SK-N-SH treated with all-trans-retinoic acid at 6 μM for 48 hours (cell line): ENCODE measurements at regions not wholly inside any gene's neighbourhood (a gene's known extent, or its start where the extent isn't known, plus 50 kb on each side); places are given as distances from the start of the nearest gene placed in this dataset.
"Not testable (repeated sequence)": the region's sequence is repeated elsewhere in the genome, so short reads cannot be mapped to it uniquely, and the experiment has no call there.

Source experiments
- ATAC-seq: fragments of 200-7000 bp; cut with Tn5 transposase; 3 replicates; pipeline ENCODE4 v1.9.1; 2020; ENCODE audit warnings: mild to moderate bottlenecking, moderate library complexity
- BACH2 ChIP-seq: fragments of 250-450 bp; sonication (Bioruptor Pico); IDR thresholded peaks from 2 replicates; pipeline ENCODE4 v1.9.0; 2021; ENCODE audit warnings: mild to moderate bottlenecking, borderline replicate concordance
- ESRRG ChIP-seq: fragments of 250-450 bp; sonication (Bioruptor Pico); IDR thresholded peaks from 2 replicates; pipeline ENCODE4 v1.6.1; 2021; ENCODE audit warnings: mild to moderate bottlenecking
- GLIS3 ChIP-seq: fragments of 250-450 bp; sonication (Bioruptor Pico); IDR thresholded peaks from 2 replicates; pipeline ENCODE4 v1.5.0; 2020; ENCODE audit warnings: mild to moderate bottlenecking, moderate library complexity
- OSR1 ChIP-seq: fragments of 250-450 bp; sonication (Bioruptor Pico); IDR thresholded peaks from 2 replicates; pipeline ENCODE4 v1.8.0; 2022; ENCODE audit warnings: moderate library complexity, mild to moderate bottlenecking, inconsistent platforms
- PPARA ChIP-seq: fragments of 250-450 bp; sonication (Bioruptor Pico); IDR thresholded peaks from 2 replicates; pipeline ENCODE4 v1.5.0; 2020; ENCODE audit warnings: mild to moderate bottlenecking, borderline replicate concordance
- SNAI2 ChIP-seq: fragments of 250-450 bp; sonication (Bioruptor Pico); IDR thresholded peaks from 2 replicates; pipeline ENCODE4 v1.5.0; 2020; ENCODE audit warnings: mild to moderate bottlenecking, moderate library complexity
- ZNF8 ChIP-seq: fragments of 450-650 bp; formaldehyde crosslinking; IDR thresholded peaks from 2 replicates; pipeline ENCODE4 v1.5.0; 2020; ENCODE audit warnings: mild to moderate bottlenecking, moderate library complexity
- TF ChIP-seq, protein P1 (sequence below): fragments of 250-450 bp; sonication (Bioruptor Pico); IDR thresholded peaks from 2 replicates; pipeline ENCODE4 v1.5.0; 2020; ENCODE audit warnings: mild to moderate bottlenecking, moderate library complexity
- TF ChIP-seq, protein P2 (sequence below): fragments of 250-450 bp; sonication (Bioruptor Pico); IDR thresholded peaks from 2 replicates; pipeline ENCODE4 v1.5.1; 2021; ENCODE audit warnings: mild to moderate bottlenecking, moderate library complexity
- TF ChIP-seq, protein P3 (sequence below): fragments of 250-450 bp; sonication (Bioruptor Pico); IDR thresholded peaks from 2 replicates; pipeline ENCODE4 v1.5.1; 2020; ENCODE audit warnings: low read depth, mild to moderate bottlenecking, moderate library complexity

DNA sequence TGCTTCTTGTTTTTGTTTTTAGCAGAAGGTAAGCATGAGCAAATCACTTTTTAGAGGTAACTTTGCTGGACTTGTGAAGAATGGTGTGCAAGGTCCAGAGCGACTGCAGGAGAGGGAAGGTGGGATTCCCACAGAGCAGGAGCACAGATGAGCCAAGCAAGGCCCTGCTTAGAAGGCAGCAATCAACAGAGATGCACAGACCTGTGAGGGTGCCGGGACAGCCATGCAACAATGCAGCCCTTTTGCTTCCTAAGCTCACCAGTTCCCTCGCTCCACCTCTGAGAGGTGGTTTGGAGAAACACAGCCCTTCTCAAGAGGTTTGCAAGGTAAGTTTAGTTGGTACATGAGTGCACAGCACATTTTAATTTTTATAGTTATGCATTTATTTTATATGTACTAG, 85.1 kb upstream of the FBXO28 start:
- not testable (repeated sequence) for ATAC-seq

DNA sequence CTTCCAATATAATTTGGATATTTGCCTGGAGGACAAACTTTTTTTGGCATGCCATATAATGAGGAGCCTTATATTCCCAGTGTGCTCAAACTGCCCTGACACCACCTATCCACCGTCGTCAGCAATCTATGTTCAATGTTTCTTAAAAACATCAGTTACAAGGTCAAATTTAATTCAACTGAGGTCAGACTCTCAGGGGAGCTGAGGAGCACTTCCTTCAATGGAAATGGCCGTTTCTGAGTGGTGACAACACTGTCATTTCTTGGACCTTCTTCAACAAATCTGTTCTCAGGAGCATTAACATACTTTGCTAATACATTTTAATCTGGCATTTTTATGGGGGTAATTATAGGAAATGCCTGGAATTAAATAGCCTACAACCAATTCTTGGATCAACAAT, 90.8 kb upstream of the FBXO28 start:
- ATAC-seq: not testable (repeated sequence)

DNA sequence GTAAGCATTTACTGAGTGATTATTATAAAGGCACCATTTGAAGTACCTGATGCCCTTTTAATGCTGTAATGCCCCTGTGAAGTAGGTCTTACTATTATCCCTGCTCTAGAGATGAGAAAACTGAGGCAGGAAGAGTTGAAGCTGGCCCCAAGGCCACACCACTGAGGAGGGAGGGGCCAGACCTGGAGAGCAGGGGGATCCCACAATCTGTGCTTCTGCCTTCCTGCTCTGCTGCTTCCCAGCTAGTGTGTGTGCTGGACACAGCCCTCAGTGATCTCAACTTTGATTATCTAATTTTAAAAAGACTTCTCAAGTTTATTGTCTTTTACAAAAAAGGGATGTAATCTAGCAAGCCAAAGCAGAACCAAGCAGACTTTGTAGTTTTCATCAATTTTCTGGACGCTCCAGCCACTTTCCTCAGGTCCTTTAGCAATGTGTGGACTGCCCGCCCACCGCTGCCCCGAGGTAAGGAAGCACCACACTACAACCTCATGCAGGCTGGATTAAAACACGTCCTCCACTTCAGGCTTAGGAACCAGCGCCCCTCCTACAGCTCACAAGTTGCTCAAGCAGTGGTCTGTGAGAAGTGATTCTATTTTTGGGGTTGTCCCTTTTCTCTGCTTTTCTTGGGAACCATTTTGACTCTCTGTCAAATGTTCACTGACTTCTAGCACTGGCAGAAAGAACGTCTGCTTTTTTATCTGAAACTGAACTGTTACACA, 91.5 kb upstream of the FBXO28 start:
- ATAC-seq: not testable (repeated sequence)

DNA sequence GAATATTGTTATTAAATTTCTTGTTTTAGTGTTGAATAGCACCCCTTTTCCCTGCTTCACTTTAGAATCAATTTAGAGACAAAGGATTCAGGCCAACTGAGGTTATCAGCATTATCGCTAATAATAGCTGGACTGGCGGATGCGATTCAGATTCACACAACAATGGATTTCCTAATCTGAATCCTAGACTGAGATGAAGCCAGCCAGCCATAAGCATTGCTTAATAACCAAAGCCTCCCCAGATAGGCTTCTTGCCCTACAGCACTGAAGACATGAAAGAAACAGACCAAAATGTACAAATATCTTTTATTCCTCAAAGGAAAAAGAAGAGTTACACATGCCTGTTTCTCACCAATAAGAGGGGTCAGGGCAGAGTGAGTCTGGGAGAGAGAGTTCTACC, 94.0 kb upstream of the FBXO28 start:
- not testable (repeated sequence) for ATAC-seq

DNA sequence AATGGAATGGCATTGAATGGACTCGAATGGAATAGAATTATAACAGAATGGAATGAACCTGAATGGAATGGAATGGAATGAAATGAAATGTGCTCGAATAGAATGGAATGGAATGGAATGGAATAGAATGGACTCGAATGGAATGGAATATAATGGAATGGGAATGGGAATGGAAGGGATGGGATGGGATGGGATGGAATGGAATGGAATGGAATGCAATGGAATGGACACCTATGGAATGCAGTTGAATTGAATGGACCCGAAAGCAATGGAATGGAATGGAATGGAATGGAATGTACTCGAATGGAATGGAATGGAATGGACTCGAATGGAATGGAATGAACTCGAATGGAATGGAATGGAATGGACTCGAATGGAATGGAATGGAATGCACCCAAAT, 98.1 kb upstream of the FBXO28 start:
- not testable (repeated sequence) for ATAC-seq

DNA sequence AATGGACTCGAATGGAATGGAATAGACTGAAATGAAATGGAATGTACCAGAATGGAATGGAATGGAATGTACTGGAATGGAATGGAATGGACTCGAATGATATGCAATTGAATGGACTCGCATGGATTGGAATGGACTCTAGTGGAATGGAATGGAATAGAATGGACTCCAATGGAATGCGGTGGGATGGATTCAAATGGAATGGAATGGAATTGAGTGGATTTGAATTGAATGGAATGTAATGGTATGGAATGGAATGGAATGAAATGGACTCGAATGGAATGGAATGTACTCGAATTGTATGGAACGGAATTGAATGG, 99.6 kb upstream of the FBXO28 start:
- TF ChIP-seq, protein P1, sequence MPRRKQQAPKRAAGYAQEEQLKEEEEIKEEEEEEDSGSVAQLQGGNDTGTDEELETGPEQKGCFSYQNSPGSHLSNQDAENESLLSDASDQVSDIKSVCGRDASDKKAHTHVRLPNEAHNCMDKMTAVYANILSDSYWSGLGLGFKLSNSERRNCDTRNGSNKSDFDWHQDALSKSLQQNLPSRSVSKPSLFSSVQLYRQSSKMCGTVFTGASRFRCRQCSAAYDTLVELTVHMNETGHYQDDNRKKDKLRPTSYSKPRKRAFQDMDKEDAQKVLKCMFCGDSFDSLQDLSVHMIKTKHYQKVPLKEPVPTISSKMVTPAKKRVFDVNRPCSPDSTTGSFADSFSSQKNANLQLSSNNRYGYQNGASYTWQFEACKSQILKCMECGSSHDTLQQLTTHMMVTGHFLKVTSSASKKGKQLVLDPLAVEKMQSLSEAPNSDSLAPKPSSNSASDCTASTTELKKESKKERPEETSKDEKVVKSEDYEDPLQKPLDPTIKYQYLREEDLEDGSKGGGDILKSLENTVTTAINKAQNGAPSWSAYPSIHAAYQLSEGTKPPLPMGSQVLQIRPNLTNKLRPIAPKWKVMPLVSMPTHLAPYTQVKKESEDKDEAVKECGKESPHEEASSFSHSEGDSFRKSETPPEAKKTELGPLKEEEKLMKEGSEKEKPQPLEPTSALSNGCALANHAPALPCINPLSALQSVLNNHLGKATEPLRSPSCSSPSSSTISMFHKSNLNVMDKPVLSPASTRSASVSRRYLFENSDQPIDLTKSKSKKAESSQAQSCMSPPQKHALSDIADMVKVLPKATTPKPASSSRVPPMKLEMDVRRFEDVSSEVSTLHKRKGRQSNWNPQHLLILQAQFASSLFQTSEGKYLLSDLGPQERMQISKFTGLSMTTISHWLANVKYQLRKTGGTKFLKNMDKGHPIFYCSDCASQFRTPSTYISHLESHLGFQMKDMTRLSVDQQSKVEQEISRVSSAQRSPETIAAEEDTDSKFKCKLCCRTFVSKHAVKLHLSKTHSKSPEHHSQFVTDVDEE (CRISPR knock-in tag): no peak
- TF ChIP-seq, protein P2, sequence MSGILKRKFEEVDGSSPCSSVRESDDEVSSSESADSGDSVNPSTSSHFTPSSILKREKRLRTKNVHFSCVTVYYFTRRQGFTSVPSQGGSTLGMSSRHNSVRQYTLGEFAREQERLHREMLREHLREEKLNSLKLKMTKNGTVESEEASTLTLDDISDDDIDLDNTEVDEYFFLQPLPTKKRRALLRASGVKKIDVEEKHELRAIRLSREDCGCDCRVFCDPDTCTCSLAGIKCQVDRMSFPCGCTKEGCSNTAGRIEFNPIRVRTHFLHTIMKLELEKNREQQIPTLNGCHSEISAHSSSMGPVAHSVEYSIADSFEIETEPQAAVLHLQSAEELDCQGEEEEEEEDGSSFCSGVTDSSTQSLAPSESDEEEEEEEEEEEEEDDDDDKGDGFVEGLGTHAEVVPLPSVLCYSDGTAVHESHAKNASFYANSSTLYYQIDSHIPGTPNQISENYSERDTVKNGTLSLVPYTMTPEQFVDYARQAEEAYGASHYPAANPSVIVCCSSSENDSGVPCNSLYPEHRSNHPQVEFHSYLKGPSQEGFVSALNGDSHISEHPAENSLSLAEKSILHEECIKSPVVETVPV (CRISPR knock-in tag): no peak
- TF ChIP-seq PPARA (CRISPR knock-in tag) (no peak), ZNF8 (CRISPR knock-in tag) (no peak), SNAI2 (CRISPR knock-in tag) (no peak), BACH2 (no peak), ESRRG (CRISPR knock-in tag) (no peak), GLIS3 (CRISPR knock-in tag) (no peak), OSR1 (no peak)
- TF ChIP-seq, protein P3, sequence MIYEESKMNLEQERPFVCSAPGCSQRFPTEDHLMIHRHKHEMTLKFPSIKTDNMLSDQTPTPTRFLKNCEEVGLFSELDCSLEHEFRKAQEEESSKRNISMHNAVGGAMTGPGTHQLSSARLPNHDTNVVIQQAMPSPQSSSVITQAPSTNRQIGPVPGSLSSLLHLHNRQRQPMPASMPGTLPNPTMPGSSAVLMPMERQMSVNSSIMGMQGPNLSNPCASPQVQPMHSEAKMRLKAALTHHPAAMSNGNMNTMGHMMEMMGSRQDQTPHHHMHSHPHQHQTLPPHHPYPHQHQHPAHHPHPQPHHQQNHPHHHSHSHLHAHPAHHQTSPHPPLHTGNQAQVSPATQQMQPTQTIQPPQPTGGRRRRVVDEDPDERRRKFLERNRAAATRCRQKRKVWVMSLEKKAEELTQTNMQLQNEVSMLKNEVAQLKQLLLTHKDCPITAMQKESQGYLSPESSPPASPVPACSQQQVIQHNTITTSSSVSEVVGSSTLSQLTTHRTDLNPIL: no peak
- ATAC-seq: no peak; the same call in 2 of the 3 replicates

DNA sequence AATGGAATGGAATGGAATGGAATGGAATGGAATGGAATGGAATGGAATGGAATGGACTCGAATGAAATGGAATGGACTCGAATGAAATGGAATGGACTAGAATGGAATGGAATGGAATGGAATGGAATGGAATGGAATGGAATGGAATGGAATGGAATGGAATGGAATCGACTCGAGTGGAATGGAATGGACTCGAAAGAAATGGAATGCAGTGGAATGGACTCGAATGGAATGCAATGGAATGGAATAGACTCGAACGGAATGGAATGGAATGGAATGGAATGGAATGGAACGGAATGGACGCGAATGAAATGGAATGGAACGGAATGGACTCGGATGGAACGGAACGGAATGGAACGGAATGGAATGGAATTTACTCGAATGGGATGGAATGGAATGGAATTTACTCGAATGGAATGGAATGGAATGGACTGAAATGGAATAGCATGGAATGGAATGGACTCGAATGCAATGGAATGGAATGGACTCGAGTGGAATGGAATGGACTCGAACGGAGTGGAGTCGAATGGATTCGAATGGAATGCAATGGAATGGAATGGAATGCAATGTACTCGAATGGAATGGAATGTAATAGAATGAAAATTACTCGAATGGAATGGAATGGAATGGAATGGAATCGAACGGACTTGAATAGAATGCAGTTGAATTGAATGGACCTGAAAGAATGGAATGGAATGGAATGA, 100.1 kb upstream of the FBXO28 start:
- not testable (repeated sequence) for ATAC-seq

DNA sequence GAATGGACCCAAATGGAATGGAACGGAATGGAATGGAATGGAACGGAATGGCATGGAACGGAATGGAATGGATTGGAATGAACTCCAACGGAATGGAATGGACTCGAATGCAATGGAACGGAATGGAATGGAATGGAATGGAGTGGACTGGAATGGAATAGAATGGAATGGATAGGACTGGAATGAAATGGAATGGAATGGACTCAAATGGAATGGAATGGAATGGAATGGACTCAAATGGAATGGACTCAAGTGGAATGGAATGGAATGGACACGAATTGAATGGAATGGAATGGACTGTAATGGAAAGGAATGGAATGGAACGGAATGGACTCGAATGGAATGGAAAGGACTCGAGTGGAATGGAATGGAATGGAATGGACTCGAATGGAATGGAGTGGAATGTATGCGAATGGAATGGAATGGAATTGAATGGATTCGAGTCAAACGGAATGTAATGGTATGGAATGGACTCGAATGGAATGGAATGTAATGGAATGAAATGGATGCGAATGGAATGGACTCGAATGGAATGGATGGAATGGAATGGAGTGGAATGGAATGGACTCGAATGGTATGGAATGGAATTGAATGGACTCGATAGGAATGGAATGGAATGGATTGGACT, 101.0 kb upstream of the FBXO28 start:
- not testable (repeated sequence) for ATAC-seq

DNA sequence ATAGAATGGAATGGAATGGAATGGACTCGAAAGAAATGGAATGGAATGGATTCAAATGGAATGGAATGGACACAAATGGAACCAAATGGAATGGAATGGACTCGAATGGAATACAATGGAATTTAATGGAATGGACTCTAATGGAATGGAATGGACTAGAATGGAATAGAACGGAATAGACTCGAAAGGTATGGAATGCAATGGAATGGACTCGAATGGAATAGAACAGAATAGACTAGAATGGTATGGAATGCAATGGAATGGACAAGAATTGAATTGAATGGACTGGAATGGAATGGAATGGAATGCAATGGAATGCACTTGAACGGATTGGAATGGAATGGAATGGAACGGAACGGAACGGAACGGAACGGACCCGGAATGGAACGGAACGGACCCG, 101.7 kb upstream of the FBXO28 start:
- ATAC-seq: not testable (repeated sequence)

DNA sequence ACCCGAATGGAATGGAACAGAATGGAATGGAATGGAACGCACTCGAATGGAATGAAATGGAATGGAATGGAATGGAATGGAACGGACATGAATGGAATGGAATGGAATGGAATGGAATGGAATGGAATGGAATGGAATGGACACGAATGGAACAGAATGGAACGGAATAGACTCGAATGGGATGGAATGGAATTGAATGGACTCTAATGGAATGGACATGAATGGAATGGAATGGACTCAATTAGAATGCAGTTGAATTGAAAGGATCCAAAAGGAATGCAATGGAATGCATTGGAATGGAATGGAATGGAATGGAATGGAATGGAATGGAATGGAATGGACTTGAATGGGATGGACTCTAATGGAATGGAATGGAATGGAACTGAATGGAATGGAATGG, 102.2 kb upstream of the FBXO28 start:
- ATAC-seq: not testable (repeated sequence)

DNA sequence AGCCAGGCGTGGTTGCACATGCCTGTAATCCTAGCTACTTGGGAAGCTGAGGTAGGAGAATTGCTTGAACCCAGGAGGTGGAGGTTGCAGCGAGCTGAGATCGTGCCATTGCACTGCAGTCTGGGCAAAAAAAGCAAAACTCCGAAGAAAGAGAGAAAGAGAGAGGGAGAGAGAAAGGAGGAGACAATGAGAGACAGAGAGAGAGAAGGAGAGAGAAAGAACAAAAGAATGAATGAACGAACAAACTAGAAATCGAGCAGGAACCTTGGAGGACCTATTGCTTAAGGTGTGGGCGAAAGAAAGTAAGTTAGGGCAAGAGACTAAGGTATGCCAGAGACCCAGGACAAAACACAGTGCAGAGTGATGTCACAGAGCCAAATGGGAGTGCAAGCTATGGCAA, 102.8 kb upstream of the FBXO28 start:
- ATAC-seq: not testable (repeated sequence)

DNA sequence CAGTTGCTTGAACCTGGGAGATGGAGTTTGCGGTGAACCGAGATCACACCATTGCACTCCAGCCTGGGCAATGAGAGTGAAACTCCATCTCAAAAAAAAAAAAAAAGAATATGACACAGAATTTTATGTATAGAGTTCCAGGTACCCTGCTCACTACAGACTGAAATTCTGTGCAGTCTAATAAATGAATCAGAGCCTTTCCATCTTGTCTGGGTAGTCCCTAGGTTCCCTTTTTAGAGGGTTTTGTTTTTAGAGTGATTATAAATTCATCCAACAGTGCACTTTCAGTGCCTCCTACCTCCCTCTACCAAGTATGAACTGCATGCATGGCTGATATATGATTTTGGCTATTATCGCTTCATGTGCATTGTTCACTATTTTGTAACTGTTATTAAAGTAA, 107.9 kb upstream of the FBXO28 start:
- not testable (repeated sequence) for ATAC-seq

DNA sequence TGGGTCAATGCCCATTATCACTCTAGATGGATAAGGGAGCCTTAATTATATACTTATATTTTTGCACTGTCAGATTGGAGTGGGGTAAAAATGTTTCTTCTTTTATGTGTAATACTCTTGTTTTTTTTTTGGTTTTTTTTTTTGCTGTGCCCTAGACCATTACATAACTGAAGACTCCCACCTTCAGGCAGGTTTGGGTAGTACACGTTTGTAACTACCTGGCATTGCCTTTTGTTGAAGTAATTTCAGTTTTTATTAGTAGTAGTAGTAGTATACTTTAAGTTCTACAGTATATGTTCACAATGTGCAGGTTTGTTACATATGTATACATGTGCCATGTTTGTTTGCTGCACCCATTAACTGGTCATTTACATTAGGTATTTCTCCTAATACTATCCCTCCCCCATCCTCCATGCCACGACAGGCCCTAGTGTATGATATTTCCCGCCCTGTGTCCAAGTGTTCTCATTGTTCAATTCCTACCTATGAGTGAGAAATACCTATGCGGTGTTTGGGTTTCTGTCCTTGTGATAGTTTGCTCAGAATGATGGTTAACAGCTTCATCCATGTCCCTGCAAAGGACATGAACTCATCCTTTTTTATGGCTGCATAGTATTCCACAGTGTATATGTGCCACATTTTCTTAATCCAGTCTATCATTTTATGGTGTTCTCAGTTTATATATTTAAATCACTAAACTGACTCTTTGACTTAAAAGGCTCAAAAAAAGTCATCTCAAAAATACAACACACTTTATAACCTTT, 109.2 kb upstream of the FBXO28 start:
- ATAC-seq: peak; percentile 27; the same call in 1 of the 3 replicates
